ENCODE measurements at regions not wholly inside any gene's neighbourhood (a gene's known extent, or its start where the extent isn't known, plus 50 kb on each side); places are given as distances from the start of the nearest gene placed in this dataset.
A peak's percentile ranks its signal among the peaks of the same experiment; 100 is the strongest.

GRCh38 chr9:14522627-14523379, 170.4 kb downstream of the ZDHHC21 start (continued):
- TF ChIP-seq ZNF77 (CRISPR knock-in tag; IDR thresholded peaks at IDR 0.05) (no peak), ZNF347 (CRISPR knock-in tag; IDR thresholded peaks at IDR 0.05; ENCODE audit: low read depth) (no peak), NBN (IDR thresholded peaks at IDR 0.05; ENCODE audit: low read depth) (no peak), CBX8 (IDR thresholded peaks at IDR 0.05; ENCODE audit: borderline replicate concordance, extremely low read depth, low read depth, low read length, poor library complexity, severe bottlenecking) (no peak), PURB (CRISPR knock-in tag; IDR thresholded peaks at IDR 0.05; ENCODE audit: low read depth) (no peak), TAF15 (IDR thresholded peaks at IDR 0.05; ENCODE audit: low read depth, low read length) (no peak), PHB (CRISPR knock-in tag; IDR thresholded peaks at IDR 0.05) (no peak), NRF1 (conservative IDR thresholded peaks at IDR 0.05 in 1 of 2, IDR thresholded peaks at IDR 0.05 in 1 of 2) (no peak), CC2D1A (IDR thresholded peaks at IDR 0.05) (0 out of 2 replicates have a peak, but pooled peaks have one; percentile 27), ZNF143 (CRISPR knock-in tag; IDR thresholded peaks at IDR 0.05) (no peak), STAT5A (IDR thresholded peaks at IDR 0.05; ENCODE audit: borderline replicate concordance, low read length) (peak; percentile 71), THRB (CRISPR knock-in tag; conservative IDR thresholded peaks at IDR 0.05) (no peak), HMBOX1 (IDR thresholded peaks at IDR 0.05) (peak; percentile 24; the same call in 1 of the 2 replicates), ZNF717 (CRISPR knock-in tag; IDR thresholded peaks at IDR 0.05) (no peak), MLLT1 (IDR thresholded peaks at IDR 0.05) (0 out of 4 replicates have a peak, but pooled peaks of 1 of the 2 experiments have one; percentile 44), ZNF592 (IDR thresholded peaks at IDR 0.05) (0 out of 2 replicates have a peak, but pooled peaks have one; percentile 15), USF1 (CRISPR knock-in tag; IDR thresholded peaks at IDR 0.05) (no peak), ZBED1 (IDR thresholded peaks at IDR 0.05) (no peak), CHD4 (IDR thresholded peaks at IDR 0.05; ENCODE audit: insufficient read depth, insufficient replicate concordance, low read depth, low read length, poor library complexity, severe bottlenecking) (no peak), TSC22D4 (tag; IDR thresholded peaks at IDR 0.05) (no peak)

All from K562 (cell line).